Endothelial cell of umbilical vein (primary cell): ENCODE measurements at regions not wholly inside any gene's neighbourhood (a gene's known extent, or its start where the extent isn't known, plus 50 kb on each side); places are given as distances from the start of the nearest gene placed in this dataset.

Source experiments
- BruUV-seq: library from RNA; stranded (reverse); fragments of 400-500 nt; replicated peaks from 2 replicates; lab custom pipeline; 2021; lab: Mats Ljungman, UMichigan
- CTCF ChIA-PET: fragments of 300-600, 350-600 bp; sonication (Branson Sonifier 250); formaldehyde crosslinking; loops from one replicate; lab custom pipeline; 2021; ENCODE audit warnings: antibody characterized with exemption, inconsistent platforms; lab: Charles Lee
- POLR2A ChIA-PET: fragments of 300-600, 350-600 bp; sonication (Branson Sonifier 250); formaldehyde crosslinking; loops from one replicate; lab custom pipeline; 2021; ENCODE audit warnings: antibody characterized with exemption, inconsistent platforms; lab: Charles Lee
- DNase-seq: peaks from one replicate; pipeline ENCODE4 v3.0.0-alpha.2; 2011; ENCODE audit warnings: low read depth, low spot score
- FAIRE-seq: peaks from 2 replicates; lab custom pipeline; 2011; peaks lifted over from hg19 to GRCh38; lab: Jason Lieb, UNC
- H2AFZ ChIP-seq: 2 replicates; pipeline ENCODE4 v1.6.0; 2012; ENCODE audit warnings: low read depth, low read length, control low read depth, inconsistent platforms
- H3K27ac ChIP-seq: 2 replicates; pipeline ENCODE4 v1.5.1; 2011; ENCODE audit warnings: low read depth, mild to moderate bottlenecking, control low read depth, low read length, moderate library complexity; ENCODE audit not compliant: insufficient read depth
- H3K27me3 ChIP-seq, 2 experiments: 2 replicates each; pipeline versions ENCODE4 v1.6.0 to v1.6.1; 2011; ENCODE audit warnings: low read length in 2 of 2, mixed read lengths in 1 of 2; ENCODE audit not compliant: control insufficient read depth in 2 of 2, insufficient read depth in 2 of 2
- H3K36me3 ChIP-seq, 2 experiments: 2 replicates in 1 of 2; 3 replicates in 1 of 2; pipeline ENCODE4 v1.5.1; 2011; ENCODE audit warnings: low read length in 2 of 2, mild to moderate bottlenecking in 1 of 2, moderate library complexity in 1 of 2; ENCODE audit not compliant: control insufficient read depth in 2 of 2, insufficient read depth in 2 of 2; ENCODE audit errors: extremely low read depth in 1 of 2
- H3K4me1 ChIP-seq: 3 replicates; pipeline ENCODE4 v1.5.1; 2011; ENCODE audit warnings: mild to moderate bottlenecking, low read length; ENCODE audit not compliant: control insufficient read depth, insufficient read depth; ENCODE audit errors: extremely low read depth
- H3K4me2 ChIP-seq: 2 replicates; pipeline ENCODE4 v1.6.1; 2011; ENCODE audit warnings: low read length, control low read depth, mixed read lengths; ENCODE audit not compliant: insufficient read depth
- H3K4me3 ChIP-seq, 3 experiments: fragments of 200-600 bp in 1 of 3; sonication (generic), shearing (Covaris generic) in 1 of 3; replicated peaks in 1 of 3; 2 replicates each; pipeline ENCODE4 v1.5.1; 2011 to 2016; ENCODE audit warnings: control low read depth in 3 of 3, low read length in 3 of 3, mild to moderate bottlenecking in 2 of 3, inconsistent platforms in 1 of 3, low read depth in 1 of 3, moderate library complexity in 1 of 3; ENCODE audit not compliant: insufficient read depth in 1 of 3
- H3K79me2 ChIP-seq: 2 replicates; pipeline ENCODE4 v1.6.0; 2012; ENCODE audit warnings: low read length, inconsistent platforms; ENCODE audit not compliant: control insufficient read depth, insufficient read depth
- H3K9ac ChIP-seq: replicated peaks from 2 replicates; pipeline ENCODE3; 2011; ENCODE audit warnings: low read length, control low read depth; ENCODE audit not compliant: insufficient read depth; ENCODE audit errors: extremely low read depth
- H3K9me1 ChIP-seq: replicated peaks from 3 replicates; pipeline ENCODE4 v1.6.0; 2011; ENCODE audit warnings: mild to moderate bottlenecking, low read length; ENCODE audit not compliant: control insufficient read depth, insufficient read depth; ENCODE audit errors: extremely low read depth
- H3K9me3 ChIP-seq: replicated peaks from 2 replicates; pipeline ENCODE4 v1.5.1; 2012; ENCODE audit warnings: low read length, inconsistent platforms; ENCODE audit not compliant: control insufficient read depth, insufficient read depth
- H4K20me1 ChIP-seq: replicated peaks from 2 replicates; pipeline ENCODE3; 2011; ENCODE audit warnings: mild to moderate bottlenecking, low read length; ENCODE audit not compliant: control insufficient read depth, insufficient read depth; ENCODE audit errors: extremely low read depth
- EZH2 ChIP-seq: IDR thresholded peaks from 2 replicates; pipeline ENCODE4 v1.6.1; 2012; ENCODE audit warnings: borderline replicate concordance, low read depth, mild to moderate bottlenecking, moderate library complexity, low read length, inconsistent platforms; ENCODE audit not compliant: severe bottlenecking
- FOS ChIP-seq: IDR thresholded peaks from 2 replicates; pipeline ENCODE4 v1.6.1; 2011; ENCODE audit warnings: mild to moderate bottlenecking, low read length, moderate library complexity, borderline replicate concordance; ENCODE audit not compliant: insufficient read depth
- GATA2 ChIP-seq: IDR thresholded peaks from 2 replicates; pipeline ENCODE4 v1.7.0; 2011; ENCODE audit warnings: low read depth, mild to moderate bottlenecking, moderate library complexity, mixed read lengths, low read length; ENCODE audit not compliant: insufficient read length, insufficient read depth
- JUN ChIP-seq: IDR thresholded peaks from 2 replicates; pipeline ENCODE4 v1.6.1; 2011; ENCODE audit warnings: borderline replicate concordance, low read depth; ENCODE audit not compliant: insufficient read length, insufficient read depth
- MYC ChIP-seq: IDR thresholded peaks from one replicate; pipeline ENCODE4 v1.6.1; 2011; ENCODE audit warnings: mild to moderate bottlenecking, low read depth, low read length
- POLR2A ChIP-seq: IDR thresholded peaks from 2 replicates; pipeline ENCODE4 v1.6.1; 2012; ENCODE audit warnings: low read depth, mild to moderate bottlenecking, control low read depth, low read length
- POLR2AphosphoS5 ChIP-seq: IDR thresholded peaks from 2 replicates; pipeline ENCODE4 v1.6.1; 2012; ENCODE audit warnings: low read depth, mild to moderate bottlenecking, control low read depth, low read length, moderate library complexity; ENCODE audit not compliant: insufficient read depth
- dilution Hi-C: fragments of 300-500 bp; cut with MboI; formaldehyde crosslinking; loops from one replicate; pipeline ENCODE4 v1.15.0; 2019; ENCODE audit warnings: low sequenced_read_pairs; ENCODE audit not compliant: extremely low pct_ligation_motif_present
- intact Hi-C: fragments of 100-400 bp; cut with micrococcal nuclease; formaldehyde crosslinking; loops from one replicate; pipeline ENCODE4 v1.10.0; 2022
- TF ChIP-seq, protein P1 (sequence below), 2 donors: IDR thresholded peaks; 1 replicate in 1 of 2; 2 replicates in 1 of 2; pipeline ENCODE4 v1.5.1; 2011; ENCODE audit warnings: low read length in 2 of 2, mild to moderate bottlenecking in 2 of 2, moderate library complexity in 2 of 2, control low read depth in 1 of 2, inconsistent platforms in 1 of 2, low read depth in 1 of 2; ENCODE audit not compliant: insufficient read depth in 1 of 2; ENCODE audit errors: extremely low read depth in 1 of 2
- TF ChIP-seq, protein P2 (sequence below): IDR thresholded peaks from 2 replicates; pipeline ENCODE4 v1.6.1; 2011; ENCODE audit not compliant: insufficient read depth, insufficient read length

DNA sequence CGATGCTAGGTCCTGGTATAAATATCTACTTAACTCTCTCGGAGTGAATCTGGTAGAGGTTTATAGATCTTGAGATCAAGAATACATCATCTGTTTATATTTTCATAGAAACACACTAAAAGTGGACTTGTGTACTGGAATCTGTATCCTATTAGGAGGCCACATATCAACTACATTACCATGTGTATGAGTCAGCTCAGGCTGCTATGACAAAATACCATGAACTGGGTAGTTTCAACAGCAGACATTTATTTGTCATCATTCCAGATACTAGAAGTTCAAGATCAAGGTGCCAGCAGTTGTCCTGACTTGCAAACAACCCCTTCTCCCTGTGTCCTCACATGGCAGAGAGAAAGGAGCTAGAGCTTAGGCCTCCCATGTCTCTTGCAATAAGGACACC is 113.9 kb upstream of the PFKP start:
- no TSS peak for BruUV-seq
- Histone ChIP-seq H3K27ac (no peak overlapping the region), H3K36me3 (no peaks in the 10 kb centered on the region), H4K20me1 (no peaks in the 10 kb centered on the region), H3K27me3 (no peaks in the 10 kb centered on the region), H3K9me3 (no peaks in the 10 kb centered on the region), H3K4me3 (no peak overlapping the region), H3K4me2 (no peak overlapping the region), H3K79me2 (no peaks in the 10 kb centered on the region), H3K9ac (no peak overlapping the region), H2AFZ (no peak overlapping the region), H3K9me1 (no peaks in the 10 kb centered on the region), H3K4me1 (no peaks in the 10 kb centered on the region)
- no peak for FAIRE-seq
- ChIA-PET CTCF (interaction anchor here (2.2 to 2.4 kb wide), 2 partner anchors 16 to 25 kb away, joined by 6 to 7 read pairs; no protein-coding TSS in a partner anchor), POLR2A (no interaction called here)
- no peak for TF ChIP-seq MYC
- TF ChIP-seq, protein P1, sequence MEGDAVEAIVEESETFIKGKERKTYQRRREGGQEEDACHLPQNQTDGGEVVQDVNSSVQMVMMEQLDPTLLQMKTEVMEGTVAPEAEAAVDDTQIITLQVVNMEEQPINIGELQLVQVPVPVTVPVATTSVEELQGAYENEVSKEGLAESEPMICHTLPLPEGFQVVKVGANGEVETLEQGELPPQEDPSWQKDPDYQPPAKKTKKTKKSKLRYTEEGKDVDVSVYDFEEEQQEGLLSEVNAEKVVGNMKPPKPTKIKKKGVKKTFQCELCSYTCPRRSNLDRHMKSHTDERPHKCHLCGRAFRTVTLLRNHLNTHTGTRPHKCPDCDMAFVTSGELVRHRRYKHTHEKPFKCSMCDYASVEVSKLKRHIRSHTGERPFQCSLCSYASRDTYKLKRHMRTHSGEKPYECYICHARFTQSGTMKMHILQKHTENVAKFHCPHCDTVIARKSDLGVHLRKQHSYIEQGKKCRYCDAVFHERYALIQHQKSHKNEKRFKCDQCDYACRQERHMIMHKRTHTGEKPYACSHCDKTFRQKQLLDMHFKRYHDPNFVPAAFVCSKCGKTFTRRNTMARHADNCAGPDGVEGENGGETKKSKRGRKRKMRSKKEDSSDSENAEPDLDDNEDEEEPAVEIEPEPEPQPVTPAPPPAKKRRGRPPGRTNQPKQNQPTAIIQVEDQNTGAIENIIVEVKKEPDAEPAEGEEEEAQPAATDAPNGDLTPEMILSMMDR (IDR thresholded peaks at IDR 0.05; ENCODE audit: extremely low read depth in 1 of 2, insufficient read depth in 1 of 2, low read depth in 1 of 2, low read length in 2 of 2) = no peak
- DNase-seq = no peak
- dilution Hi-C loops (no loop called here), intact Hi-C loops (no loop called here)

DNA sequence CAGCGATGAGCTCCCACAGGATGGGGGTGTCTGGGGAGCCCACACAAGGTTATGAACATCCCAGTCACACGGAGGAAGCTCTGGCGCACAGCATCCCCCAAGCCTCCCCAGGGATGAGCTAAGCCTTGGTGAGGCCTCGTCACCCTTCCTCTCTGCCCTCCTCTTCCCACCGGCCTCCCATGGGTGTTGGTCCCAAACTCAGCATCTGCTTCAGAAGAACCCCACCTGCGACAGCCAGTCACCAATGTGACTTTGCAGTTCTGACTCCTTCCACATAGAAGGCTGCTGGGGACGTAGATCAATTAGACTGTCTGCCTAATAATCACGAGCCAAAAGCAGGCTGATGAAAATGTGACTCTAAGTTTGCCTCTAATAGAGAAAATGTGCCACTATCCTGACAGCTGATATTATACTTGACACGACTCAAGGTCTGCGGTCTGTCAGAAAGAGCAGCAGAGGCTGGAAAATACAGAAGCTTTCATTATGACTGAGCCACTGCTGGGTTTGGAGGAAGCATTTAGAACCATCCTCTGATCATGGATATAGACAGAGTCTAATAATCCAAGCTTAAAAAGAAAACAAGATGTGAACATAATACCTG is 116.0 kb upstream of the PFKP start:
- POLR2A ChIA-PET = no interaction called here
- Histone ChIP-seq H3K4me1 (no peaks in the 10 kb centered on the region), H3K27me3 (peaks cover 0 to 1% of the 10 kb centered on the region in 2 experiments), H2AFZ (no peak overlapping the region), H3K9me3 (no peaks in the 10 kb centered on the region), H3K9me1 (no peaks in the 10 kb centered on the region), H4K20me1 (no peaks in the 10 kb centered on the region), H3K36me3 (no peaks in the 10 kb centered on the region), H3K79me2 (no peaks in the 10 kb centered on the region), H3K4me2 (no peak overlapping the region), H3K4me3 (no peak overlapping the region), H3K27ac (no peak overlapping the region), H3K9ac (no peak overlapping the region)
- DNase-seq (no peak), FAIRE-seq (no peak)
- dilution Hi-C loops = no loop called here
- intact Hi-C loops = no loop called here
- BruUV-seq = no TSS peak
- CTCF ChIA-PET = interaction anchor here (2.4 kb wide), 1 partner anchor 14 kb away, joined by 7 read pairs; no protein-coding TSS in a partner anchor
- TF ChIP-seq, protein P1 (IDR thresholded peaks at IDR 0.05; ENCODE audit: extremely low read depth in 1 of 2, insufficient read depth in 1 of 2, low read depth in 1 of 2, low read length in 2 of 2) = no peak
- TF ChIP-seq GATA2 (no peak), POLR2A (no peak), MYC (no peak), JUN (no peak), POLR2AphosphoS5 (no peak), EZH2 (no peak), FOS (no peak)
- TF ChIP-seq, protein P2, sequence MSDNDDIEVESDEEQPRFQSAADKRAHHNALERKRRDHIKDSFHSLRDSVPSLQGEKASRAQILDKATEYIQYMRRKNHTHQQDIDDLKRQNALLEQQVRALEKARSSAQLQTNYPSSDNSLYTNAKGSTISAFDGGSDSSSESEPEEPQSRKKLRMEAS = no peak
